GM18511 (cell line): ENCODE measurements at regions not wholly inside any gene's neighbourhood (a gene's known extent, or its start where the extent isn't known, plus 50 kb on each side); places are given as distances from the start of the nearest gene placed in this dataset.
"Not testable (repeated sequence)": the region's sequence is repeated elsewhere in the genome, so short reads cannot be mapped to it uniquely, and the experiment has no call there.

Experiments used
- ATAC-seq: cut with Tn5 transposase; IDR thresholded peaks from one replicate; pipeline ENCODE4 v1.9.1; 2021; ENCODE audit warnings: mild to moderate bottlenecking, moderate library complexity; ENCODE audit not compliant: unreplicated experiment

DNA sequence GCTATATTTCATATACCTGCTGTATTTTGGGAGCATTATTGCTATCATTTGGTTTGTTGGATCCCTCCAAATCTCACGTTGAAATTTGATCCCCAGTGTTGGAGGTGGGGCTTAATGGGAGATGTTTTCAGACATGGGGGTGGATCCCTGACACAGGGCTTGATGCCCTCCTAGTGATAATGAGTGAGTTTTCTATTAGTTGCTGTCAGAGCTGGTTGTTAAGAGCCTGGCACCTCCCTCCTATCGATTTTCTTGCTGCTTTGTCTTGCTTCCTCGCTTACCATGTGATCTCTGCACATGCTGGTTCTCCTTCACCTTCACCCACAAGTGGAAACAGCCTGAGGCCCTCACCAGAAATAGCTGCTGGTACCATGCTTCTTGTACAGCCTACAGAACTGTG lies 259.9 kb upstream of the STARD13 start:
- ATAC-seq, result no peak

DNA sequence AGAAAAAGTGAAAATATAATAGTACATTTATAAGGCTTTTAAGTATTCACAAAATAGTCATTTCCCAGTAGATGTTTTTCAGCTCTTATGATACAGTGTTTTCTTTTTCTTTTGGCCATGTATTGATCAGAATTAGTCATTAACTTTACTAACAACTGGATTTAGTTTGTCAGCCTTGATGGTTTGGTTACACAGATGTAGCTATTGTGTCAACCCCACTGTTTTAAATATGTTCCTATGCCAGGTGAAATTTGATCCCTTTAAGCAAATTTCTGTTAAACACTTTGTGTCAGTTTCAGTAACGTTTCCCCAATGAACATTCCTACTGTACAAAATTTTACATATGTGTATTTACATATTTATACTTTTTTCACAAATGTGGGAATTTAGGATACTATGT lies 261.5 kb upstream of the STARD13 start:
- ATAC-seq, result no peak

DNA sequence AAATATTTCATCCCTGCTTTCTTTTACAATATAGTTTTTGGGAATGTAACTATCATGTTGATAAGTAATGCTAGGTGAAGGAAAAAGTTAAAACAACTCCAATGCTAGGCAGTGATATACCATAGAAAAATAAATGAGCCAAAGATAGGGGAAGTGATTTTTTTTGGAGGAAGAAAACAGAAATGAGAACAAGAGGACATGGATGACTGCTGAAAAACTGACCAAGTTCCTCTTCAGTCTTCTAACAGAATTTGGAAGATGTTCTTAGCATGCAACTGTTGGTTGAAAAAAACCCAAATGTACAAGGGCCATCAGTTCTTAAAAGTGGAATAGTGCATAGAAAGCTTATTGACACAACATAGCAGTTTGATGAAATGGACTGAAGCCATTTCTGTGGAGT lies 262.5 kb upstream of the STARD13 start:
- ATAC-seq, result no peak

DNA sequence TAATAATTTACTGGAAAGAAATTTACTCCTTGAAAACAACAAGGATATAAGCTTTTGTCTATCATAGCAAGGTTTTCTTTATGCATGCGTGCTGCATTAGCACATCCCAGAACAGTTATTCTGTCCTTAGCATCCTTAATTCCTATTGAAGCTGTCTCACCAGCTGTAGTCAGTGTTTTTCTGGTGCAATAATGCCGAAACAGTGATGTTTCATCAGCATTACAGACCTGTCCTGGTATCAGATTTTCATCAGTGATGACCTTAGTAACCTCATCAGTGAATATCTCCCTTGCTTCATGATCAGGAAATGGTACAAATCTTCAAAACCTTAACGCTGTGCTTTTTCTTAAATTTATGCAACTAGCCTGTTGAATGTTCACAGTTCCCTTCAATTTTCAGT lies 264.7 kb upstream of the STARD13 start:
- ATAC-seq, result no peak

DNA sequence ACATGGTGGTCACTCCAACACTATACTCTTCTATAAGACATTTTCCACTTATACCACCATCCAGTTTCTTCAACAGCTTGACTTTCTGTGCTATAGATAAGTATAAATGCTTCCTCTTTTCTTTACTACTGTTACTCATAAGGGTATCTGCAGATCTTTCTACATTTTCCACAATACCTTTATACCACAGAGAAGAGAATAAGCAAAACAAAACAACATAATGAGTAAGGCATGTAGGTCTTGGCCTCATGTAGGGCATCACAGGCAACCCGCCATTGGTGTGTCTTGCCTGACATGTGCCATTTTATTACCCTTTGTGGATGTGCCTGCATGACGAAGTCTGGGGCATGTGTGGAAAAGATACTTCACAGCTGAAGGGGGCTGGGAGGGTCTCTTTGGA lies 265.3 kb upstream of the STARD13 start:
- no peak for ATAC-seq

DNA sequence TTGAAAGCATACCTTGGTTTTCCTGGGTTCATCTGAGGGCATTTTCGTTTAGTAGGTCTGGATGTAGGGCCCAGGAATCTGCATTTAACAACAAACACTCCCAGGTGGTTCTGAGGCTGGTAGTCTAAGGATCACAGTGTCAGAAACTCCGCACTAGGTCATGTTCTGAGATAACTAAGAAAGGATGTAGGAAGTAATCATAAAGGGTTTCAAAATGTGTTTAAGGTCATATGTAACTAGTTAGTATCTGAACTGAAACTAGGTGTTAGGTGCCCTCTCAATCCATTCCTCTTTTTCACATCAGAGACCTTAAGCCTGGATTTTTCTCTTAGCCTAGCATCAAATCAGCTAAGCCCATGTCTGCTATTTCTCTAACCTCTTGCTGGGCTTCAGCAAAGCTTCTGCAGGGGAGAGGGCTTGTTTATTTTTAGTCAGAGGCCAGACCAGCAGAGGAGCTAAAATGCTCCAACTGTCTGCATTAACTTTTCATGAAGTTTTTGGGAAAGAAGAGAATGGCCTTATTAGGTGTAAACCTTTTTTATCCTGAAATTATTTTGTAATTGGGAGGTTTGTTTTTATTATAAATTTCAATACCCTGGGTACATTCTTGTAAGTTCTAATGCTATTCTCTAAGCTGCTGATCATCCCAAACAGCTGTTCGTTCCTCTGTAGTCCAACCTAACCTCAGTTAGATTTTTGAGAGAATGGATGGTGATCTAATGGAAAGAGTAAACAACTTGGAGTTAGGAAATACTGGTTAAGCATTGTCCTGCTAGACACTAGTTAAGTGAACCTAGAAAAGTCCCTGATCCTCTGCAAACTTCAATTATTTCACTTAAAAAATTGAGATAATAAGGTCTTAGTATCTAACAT lies 262.8 kb upstream of the RFC3 start:
- peak; percentile 94 for ATAC-seq

DNA sequence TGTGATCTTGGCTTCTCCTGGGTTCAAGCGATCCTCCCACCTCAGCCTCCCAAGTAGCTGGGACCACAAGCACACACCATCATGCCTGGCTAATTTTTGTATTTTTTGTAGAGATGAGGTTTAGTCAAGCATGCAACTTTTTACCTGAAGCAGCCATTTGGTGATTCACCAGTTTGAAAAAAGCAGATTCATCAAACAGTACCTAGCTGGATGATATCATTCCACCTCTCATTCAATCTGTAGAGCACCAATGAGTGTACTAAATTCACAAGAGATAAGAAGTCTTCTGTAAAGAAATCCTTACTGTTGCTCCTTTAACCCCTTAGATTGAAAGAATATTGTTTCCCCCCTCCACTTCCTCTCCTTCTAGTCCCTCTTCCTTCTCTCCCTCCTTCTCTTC lies 261.1 kb upstream of the RFC3 start:
- no peak for ATAC-seq

DNA sequence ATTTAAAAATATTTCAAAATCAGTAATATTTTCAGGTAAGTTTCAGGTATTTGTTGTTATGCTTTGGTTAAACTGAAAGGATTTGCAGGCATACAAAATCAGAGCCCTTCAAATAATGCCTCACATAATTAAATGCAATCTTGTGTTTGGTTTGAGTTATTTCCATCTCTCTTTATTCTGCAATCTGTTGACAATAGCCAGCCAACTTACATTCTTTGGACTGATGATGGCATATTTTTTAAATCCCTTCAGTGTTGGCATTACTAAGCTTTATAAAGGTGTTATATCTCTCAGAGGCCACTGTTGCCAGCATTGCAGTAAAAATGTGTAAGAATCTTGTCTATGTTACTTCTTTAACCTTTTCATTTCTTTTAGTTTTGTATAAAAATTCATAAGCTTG lies 257.2 kb upstream of the RFC3 start:
- ATAC-seq, result no peak

DNA sequence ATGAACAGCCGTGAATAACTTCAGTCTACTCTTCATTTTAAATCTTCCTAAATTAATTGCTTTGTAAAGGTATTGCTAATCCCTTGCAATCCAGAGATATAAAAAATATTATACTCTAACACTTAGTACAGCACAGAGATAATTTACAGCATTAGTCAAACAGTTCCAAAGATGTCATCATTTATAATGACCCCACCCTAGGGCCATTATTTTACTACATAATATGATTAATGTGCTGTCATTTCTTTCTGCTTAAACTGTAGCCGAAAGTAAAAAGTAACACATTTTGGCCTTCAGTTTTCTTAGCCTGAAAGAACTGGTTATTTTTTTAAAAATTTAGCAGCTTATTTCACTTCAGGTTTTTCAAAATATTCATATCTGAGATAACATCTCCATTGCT lies 256.3 kb upstream of the RFC3 start:
- ATAC-seq, result no peak

DNA sequence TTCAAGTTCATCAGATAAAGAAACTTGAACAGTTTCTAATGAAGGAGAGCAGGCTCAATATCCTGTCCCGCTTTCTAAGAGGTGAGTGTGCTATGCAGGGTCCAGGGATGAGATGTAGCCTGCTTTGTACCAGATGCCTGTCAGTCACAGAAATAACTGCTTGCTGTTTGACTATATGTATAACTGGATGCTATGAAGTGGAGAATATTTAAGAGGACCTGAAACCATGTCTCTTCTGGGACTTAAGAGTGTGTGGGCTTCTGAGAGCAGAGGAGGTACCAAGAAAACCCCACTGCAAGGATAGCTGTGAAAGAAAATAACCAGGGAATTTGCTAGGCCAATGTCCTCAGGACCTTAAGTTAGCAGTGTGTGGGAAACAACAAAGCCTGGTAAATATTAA lies 246.3 kb upstream of the RFC3 start:
- ATAC-seq, result peak; percentile 85

DNA sequence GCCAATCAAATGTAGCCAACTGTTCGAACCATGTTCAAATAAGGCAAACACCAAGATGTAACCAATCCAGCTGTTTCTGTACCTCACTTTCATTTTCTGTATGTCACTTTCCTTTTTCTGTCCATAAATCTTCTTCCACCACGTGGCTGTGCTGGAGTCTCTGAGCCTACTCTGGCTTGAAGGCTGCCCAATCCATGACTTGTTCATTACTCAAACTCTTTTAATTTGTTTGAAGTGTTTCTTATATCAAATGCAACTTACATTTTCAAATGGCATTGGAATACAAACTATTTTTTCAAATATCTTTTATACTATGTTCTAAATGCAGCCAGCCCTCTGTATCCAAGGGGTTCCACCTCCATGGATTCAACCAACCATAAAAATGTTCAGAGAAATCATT lies 245.6 kb upstream of the RFC3 start:
- not testable (repeated sequence) for ATAC-seq

DNA sequence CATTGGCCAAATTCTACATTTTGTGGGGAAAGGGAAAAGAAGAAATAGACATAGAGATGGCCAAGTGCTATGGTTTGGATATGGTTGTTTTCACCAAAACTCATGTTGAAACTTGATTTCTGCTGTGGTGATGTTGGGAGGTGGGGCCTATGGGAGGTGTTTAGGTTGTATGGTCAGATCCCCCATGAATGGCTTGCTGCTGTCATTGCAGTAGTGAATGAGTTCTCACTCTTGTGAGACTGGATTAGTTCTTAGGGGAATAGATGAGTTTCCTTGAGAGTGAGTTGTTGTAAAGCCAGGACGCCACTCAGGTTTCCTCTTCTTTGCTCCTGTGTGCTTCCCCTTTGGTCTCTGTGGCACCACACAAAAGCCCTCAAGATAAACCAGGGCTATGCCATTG lies 242.6 kb upstream of the RFC3 start:
- ATAC-seq, result no peak

DNA sequence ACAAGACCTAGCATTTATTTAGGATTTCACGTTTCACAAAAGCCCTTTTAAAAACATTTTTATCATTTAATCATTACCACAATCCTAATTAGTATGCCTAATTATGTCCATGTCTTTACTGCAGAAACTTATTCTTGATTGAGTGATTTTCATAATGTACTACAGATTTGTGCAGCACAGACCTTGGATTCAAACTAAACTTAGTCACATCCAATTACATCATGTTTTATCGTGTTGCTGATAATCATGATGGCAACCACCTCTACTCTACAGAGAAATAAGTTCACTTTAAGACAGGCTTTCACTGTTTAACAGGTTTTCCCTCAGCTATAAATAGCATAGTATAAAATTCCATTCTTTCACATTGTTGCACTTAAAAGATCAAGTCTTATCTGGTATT lies 240.9 kb upstream of the RFC3 start:
- no peak for ATAC-seq

DNA sequence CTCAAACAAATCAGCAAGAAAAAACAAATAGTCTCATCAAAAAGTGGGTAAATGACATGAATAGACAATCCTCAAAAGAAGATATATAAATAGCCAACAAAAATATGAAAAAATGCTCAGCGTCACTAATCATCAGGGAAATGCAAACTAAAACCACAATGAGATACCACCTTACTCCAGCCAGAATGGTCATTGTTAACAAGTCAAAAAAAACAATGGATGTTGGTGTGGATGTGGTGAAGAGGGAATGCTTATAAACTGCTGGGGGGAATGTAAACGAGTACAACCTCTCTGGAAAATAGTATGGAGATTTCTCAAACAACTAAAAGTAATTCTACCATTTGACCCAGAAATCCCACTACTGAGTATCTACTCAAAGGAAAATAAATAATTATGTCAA lies 239.2 kb upstream of the RFC3 start:
- ATAC-seq, result no peak

DNA sequence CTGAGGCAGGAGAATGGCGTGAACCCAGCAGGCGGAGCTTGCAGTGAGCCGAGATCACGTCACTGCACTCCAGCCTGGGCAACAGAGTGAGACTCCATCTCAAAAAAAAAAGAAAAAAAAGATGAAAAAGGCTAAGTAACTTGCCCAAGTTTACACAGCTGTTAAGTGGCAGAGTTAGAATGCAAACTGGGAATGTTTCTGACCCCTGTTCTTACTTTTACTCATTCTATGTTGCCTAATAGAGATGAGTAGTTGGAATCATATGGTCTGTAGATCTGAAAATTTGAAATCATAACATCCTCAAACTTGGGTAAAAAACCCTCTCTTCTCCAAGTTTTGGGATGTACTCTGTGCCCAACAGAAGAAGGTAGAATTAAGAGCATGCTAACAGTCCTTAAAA lies 235.8 kb upstream of the RFC3 start:
- no peak for ATAC-seq

DNA sequence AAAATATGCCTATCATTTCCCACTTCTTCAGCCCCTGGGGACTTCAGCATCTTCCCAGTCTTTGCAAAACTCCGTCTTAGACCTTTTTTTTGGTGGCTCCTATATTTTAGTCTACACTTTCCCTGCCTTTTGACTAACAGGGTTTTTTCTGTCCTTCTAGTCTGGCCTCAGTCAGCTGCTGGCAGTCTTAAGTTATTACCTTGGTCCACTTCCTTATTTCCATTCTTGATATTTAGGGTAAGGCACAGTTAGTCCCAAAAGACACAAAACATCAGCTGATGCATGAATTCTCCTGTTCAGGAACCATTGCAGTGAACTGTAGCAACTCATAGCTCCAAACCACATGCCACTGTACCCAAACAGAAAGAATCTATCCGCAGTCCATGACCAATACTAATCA lies 234.6 kb upstream of the RFC3 start:
- no peak for ATAC-seq

DNA sequence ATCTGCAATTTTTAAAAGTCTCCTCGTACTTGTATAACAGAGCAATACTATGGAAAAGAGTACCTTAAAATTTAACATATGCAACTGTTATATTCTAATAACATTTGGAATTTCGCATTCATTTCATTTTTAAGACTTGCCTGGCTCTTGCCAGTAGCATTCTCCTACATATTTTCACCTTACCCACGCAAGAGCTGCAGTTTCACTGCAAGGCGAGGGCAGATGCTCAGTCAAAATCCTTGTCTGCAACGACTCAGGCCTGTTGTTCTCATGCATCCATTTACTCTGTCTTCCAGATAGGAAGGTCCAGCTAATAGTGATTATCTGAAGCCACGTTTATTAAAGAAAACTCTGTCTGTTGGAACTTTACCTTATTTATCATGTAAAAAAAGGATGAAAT lies 227.0 kb upstream of the RFC3 start:
- no peak for ATAC-seq

DNA sequence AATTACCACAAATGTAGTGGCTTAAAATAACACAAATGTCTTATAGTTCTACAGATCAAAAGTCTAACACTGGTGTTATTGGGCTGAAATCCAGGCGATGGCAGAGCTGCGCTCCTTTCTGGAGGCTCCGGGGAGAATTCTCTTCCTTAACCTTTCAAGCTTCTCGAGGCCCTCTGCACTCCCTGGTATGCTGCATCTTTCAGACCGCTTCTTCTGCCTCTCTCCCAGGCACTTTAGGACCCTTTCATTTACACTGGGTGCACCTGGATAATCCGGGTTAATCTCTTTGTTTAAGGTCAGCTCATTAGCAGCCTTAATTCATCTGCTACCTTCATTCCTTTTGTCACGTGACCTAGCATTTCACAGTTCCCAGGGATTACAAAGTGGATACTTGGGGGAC lies 211.3 kb upstream of the RFC3 start:
- no peak for ATAC-seq

DNA sequence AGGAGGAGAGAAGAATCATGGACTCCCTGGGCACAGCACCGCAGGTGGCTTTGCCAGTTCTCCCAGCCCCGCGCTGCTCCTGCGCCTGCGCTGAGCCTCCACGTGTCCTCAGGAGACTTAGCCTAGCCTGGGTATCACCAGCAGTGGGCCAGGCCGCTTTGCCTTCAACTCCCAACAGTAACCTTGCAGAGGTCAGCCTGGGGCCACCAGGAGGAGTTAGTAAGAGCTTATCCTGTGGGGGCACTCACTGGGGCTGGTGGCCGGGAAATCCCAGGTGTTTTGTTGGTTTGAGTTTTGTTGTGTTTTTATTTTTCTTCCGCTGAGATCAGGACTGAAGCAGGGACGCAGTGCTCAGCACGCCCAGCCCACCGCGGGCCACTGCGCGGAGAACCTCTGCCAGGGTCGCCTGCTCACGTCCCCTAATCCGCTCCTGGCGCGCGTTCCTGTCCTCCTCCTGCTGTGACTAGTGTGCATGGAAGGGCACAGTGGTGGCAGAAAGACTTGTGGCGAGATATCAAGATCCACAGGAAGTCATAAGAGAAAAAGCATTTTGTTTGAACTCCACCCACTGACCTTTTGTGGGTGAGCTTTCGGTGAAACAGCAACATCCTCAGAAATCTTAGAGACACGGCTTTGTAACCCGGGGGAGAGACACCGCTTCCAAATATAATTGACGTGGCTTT lies 207.4 kb upstream of the RFC3 start:
- no peak for ATAC-seq

DNA sequence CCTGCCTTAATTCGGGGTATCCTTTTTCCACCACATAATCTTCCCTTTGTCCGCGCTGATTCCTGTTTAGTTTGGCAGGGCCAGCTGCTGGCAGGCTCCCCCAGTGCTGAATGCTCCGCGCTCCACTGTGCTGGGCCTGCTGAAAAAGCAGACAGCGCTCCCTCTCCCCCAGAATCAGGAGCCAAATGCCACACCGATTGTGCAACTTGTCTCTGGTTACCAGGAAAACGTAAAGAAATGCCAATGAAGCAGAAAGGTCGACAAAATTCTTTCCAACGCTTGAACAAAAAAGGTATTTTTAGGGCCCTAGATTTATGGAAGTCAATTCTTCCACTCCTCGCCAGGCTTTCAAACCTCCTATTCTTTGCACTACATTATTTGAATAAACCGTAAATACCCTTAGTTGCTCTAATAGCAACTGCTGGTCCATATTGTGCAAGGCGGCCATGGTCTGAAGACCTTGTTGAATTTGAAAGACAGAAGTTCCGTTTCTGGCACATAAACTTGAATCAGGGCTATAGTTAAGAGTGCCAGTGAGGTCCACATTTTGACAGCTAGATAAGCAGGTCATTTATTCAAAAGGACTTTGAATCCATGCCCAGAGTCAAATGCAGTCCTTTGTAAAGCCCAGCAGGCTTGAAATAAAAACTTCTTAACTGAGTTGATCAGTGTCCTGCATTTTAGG lies 206.7 kb upstream of the RFC3 start:
- no peak for ATAC-seq

DNA sequence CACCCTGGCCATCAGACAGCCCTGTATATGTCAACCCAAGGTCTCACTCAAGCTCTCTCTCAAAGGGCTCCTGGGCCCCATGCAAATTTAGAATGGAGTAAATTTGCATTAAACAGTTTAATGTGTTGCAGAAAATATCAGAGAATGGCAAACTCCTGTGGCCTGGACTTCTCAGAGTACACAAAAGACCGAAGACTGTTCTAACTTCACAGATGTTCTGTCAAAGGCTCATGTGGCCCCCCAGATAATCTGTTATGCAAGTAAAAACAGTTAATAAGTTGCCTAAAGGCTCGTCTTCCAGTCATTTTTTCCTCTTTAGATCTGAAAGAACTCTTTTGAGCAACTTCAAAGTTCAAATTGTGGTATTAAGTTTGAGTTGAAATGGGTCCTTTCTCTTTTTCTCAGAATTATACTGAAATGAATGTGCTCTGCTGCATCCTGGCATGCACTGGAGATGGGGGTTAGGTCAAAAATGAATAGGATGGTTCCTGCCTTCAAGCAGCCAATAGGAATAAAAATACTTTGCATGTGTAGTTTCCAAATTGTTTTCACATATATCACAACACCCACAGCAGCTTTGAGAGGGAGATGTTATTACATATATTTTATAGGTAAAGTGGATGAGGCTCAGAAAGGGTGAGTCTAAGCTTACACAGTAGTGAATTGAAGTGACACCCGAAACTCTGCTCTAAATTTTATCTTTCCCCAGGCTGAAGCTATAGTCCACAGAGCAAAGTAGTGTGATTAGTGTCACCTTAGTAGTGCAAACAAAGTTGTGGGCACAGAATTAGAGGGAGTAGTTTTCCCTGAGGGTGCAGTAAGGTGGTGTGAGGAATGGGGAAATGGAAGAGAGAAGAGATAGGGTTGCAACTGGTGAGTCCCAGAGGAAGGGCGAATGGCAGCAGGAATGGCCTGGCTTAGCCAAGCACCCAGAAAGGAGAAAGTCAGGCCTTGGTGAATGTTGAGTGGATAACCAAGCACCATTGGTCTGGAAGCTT lies 205.0 kb upstream of the RFC3 start:
- peak; percentile 81 for ATAC-seq
